IMR-90 (cell line): ENCODE measurements at regions not wholly inside any gene's neighbourhood (a gene's known extent, or its start where the extent isn't known, plus 50 kb on each side); places are given as distances from the start of the nearest gene placed in this dataset.
A peak's percentile ranks its signal among the peaks of the same experiment; 100 is the strongest.

Experiments used
- ATAC-seq: fragments of 200-7000 bp; cut with Tn5 transposase; 2 replicates; pipeline ENCODE4 v1.9.1; 2020; ENCODE audit warnings: low read depth, mild to moderate bottlenecking, moderate library complexity
- BruUV-seq: library from RNA; stranded (reverse); fragments of 400-500 nt; replicated peaks from 2 replicates; lab custom pipeline; 2021; lab: Mats Ljungman, UMichigan
- CTCF ChIA-PET: fragments of 300-600 bp; formaldehyde crosslinking; extraction: SDS; loops from one replicate; lab custom pipeline; 2021; ENCODE audit warnings: antibody characterized with exemption; lab: Yijun Ruan, JAX
- POLR2A ChIA-PET: fragments of 300-600 bp; sonication (Branson Sonifier 250); formaldehyde crosslinking; loops from one replicate; lab custom pipeline; 2022; ENCODE audit warnings: antibody characterized with exemption; ENCODE audit not compliant: unreplicated experiment; lab: Charles Lee
- DNase-seq: peaks from one replicate; pipeline ENCODE4 v3.0.0; 2013
- H2AFZ ChIP-seq: replicated peaks from 2 replicates; pipeline ENCODE3; 2013; ENCODE audit warnings: low read length, mild to moderate bottlenecking; ENCODE audit not compliant: poor library complexity
- H2AK5ac ChIP-seq: 2 replicates; pipeline ENCODE4 v1.6.1; 2013; ENCODE audit warnings: low read depth, low read length, inconsistent platforms
- H2AK9ac ChIP-seq: replicated peaks from 2 replicates; pipeline ENCODE3; 2013; ENCODE audit warnings: mild to moderate bottlenecking, low read depth, low read length, moderate library complexity; ENCODE audit not compliant: poor library complexity
- H2BK120ac ChIP-seq: 2 replicates; pipeline ENCODE4 v1.6.1; 2013; ENCODE audit warnings: low read depth, low read length, inconsistent platforms
- H2BK15ac ChIP-seq: 3 replicates; pipeline ENCODE4 v1.6.1; 2013; ENCODE audit warnings: low read depth, low read length, inconsistent platforms
- H2BK20ac ChIP-seq: 2 replicates; pipeline ENCODE4 v1.6.1; 2013; ENCODE audit warnings: low read depth, mild to moderate bottlenecking, inconsistent platforms, low read length, moderate library complexity
- H2BK5ac ChIP-seq: 2 replicates; pipeline ENCODE4 v1.6.1; 2013; ENCODE audit warnings: mild to moderate bottlenecking, low read depth, low read length, inconsistent platforms; ENCODE audit not compliant: poor library complexity, severe bottlenecking
- H3K14ac ChIP-seq: replicated peaks from 2 replicates; pipeline ENCODE4 v1.6.1; 2013; ENCODE audit warnings: low read depth, low read length, inconsistent platforms
- H3K18ac ChIP-seq: 2 replicates; pipeline ENCODE4 v1.6.1; 2013; ENCODE audit warnings: low read depth, low read length, control low read depth
- H3K23ac ChIP-seq: 2 replicates; pipeline ENCODE4 v1.6.1; 2013; ENCODE audit warnings: low read depth, low read length, inconsistent platforms
- H3K27ac ChIP-seq: 2 replicates; pipeline ENCODE4 v1.5.1; 2013; ENCODE audit warnings: mild to moderate bottlenecking, control low read depth, low read length; ENCODE audit not compliant: insufficient read depth
- H3K27me3 ChIP-seq: 2 replicates; pipeline ENCODE4 v1.6.1; 2013; ENCODE audit warnings: low read length; ENCODE audit not compliant: control insufficient read depth, insufficient read depth
- H3K36me3 ChIP-seq: 2 replicates; pipeline ENCODE4 v1.6.1; 2013; ENCODE audit warnings: low read length, mixed read lengths; ENCODE audit not compliant: control insufficient read depth, insufficient read depth
- H3K4ac ChIP-seq: 2 replicates; pipeline ENCODE4 v1.6.1; 2013; ENCODE audit warnings: low read depth, low read length, inconsistent platforms
- H3K4me1 ChIP-seq: 2 replicates; pipeline ENCODE4 v1.6.1; 2013; ENCODE audit warnings: low read length, mixed read lengths; ENCODE audit not compliant: control insufficient read depth, insufficient read depth
- H3K4me2 ChIP-seq: 2 replicates; pipeline ENCODE4 v1.6.1; 2013; ENCODE audit warnings: low read depth, mild to moderate bottlenecking, control low read depth, low read length, moderate library complexity
- H3K4me3 ChIP-seq: 2 replicates; pipeline ENCODE4 v1.5.1; 2013; ENCODE audit warnings: low read depth, mild to moderate bottlenecking, control low read depth, low read length, moderate library complexity; ENCODE audit not compliant: insufficient read depth
- H3K56ac ChIP-seq: 2 replicates; pipeline ENCODE4 v1.6.1; 2013; ENCODE audit warnings: low read length, inconsistent platforms; ENCODE audit not compliant: insufficient read depth; ENCODE audit errors: extremely low read depth
- H3K79me1 ChIP-seq, 2 experiments: 2 replicates each; pipeline ENCODE4 v1.6.1; 2013; ENCODE audit warnings: low read length in 2 of 2, inconsistent platforms in 1 of 2, low read depth in 1 of 2
- H3K9ac ChIP-seq: 2 replicates; pipeline ENCODE4 v1.6.1; 2013; ENCODE audit warnings: low read depth, low read length, control low read depth
- H3K9me1 ChIP-seq: 2 replicates; pipeline ENCODE4 v1.6.1; 2013; ENCODE audit warnings: low read length, inconsistent platforms; ENCODE audit not compliant: insufficient read depth
- H3K9me3 ChIP-seq: 2 replicates; pipeline ENCODE4 v1.6.1; 2013; ENCODE audit warnings: low read length; ENCODE audit not compliant: control insufficient read depth, insufficient read depth
- H4K20me1 ChIP-seq: 2 replicates; pipeline ENCODE4 v1.6.1; 2013; ENCODE audit warnings: low read length, inconsistent platforms; ENCODE audit not compliant: insufficient read depth
- H4K5ac ChIP-seq: 2 replicates; pipeline ENCODE4 v1.6.1; 2013; ENCODE audit warnings: mild to moderate bottlenecking, low read depth, low read length, control low read depth
- H4K8ac ChIP-seq, 2 experiments: 2 replicates each; pipeline ENCODE4 v1.6.1; 2013; ENCODE audit warnings: low read depth in 2 of 2, low read length in 2 of 2, control low read depth in 1 of 2, inconsistent platforms in 1 of 2
- H4K91ac ChIP-seq: 2 replicates; pipeline ENCODE4 v1.6.1; 2013; ENCODE audit warnings: low read depth, low read length, inconsistent platforms; ENCODE audit not compliant: insufficient read depth
- BHLHE40 ChIP-seq: fragments of 150-350 bp; IDR thresholded peaks from 2 replicates; pipeline ENCODE4 v1.6.1; 2016; ENCODE audit warnings: mild to moderate bottlenecking, low read depth, low read length
- CTCF ChIP-seq: conservative IDR thresholded peaks from 2 replicates; pipeline ENCODE4 v1.5.1; 2012; ENCODE audit warnings: mild to moderate bottlenecking, low read depth, low read length, improper control_type of control experiment
- MAFK ChIP-seq: IDR thresholded peaks from 2 replicates; pipeline ENCODE4 v1.6.1; 2012; ENCODE audit warnings: low read depth, low read length, improper control_type of control experiment
- POLR2A ChIP-seq: IDR thresholded peaks from 2 replicates; pipeline ENCODE4 v1.6.1; 2012; ENCODE audit warnings: mild to moderate bottlenecking, low read depth, low read length
- WGBS, 2 experiments: methylation state at CpG; one replicate each; pipeline versions ENCODE4 v1.1.5 to v1.1.7; 2013; ENCODE audit warnings: missing lambda C conversion rate in 2 of 2; ENCODE audit not compliant: insufficient read length in 1 of 2; ENCODE audit errors: extremely low coverage in 2 of 2; 5-methylcytosine and 5-hydroxymethylcytosine counted together
- dilution Hi-C: fragments of 300-500 bp; cut with HindIII; formaldehyde crosslinking; loops from one replicate; pipeline ENCODE4 v1.14.3; 2018; ENCODE audit warnings: low sequenced_read_pairs; ENCODE audit not compliant: unreplicated experiment
- in situ Hi-C: fragments of 300-500 bp; cut with MboI; formaldehyde crosslinking; loops from 3 replicates; pipeline ENCODE4 v1.14.3; 2019; ENCODE audit warnings: low sequenced_read_pairs, inconsistent platforms, mixed read lengths
- intact Hi-C: fragments of 100-400 bp; cut with micrococcal nuclease; formaldehyde crosslinking; loops from 2 replicates; pipeline ENCODE4 v1.10.0; 2022

- Histone ChIP-seq H2BK20ac (no peak overlapping the region), H3K9me1 (no peaks in the 10 kb centered on the region), H2AK9ac (no peak overlapping the region), H3K4me3 (no peak overlapping the region), H3K18ac (no peak overlapping the region), H3K79me1 (no peaks in the 10 kb centered on the region), H3K23ac (no peak overlapping the region), H3K9ac (no peak overlapping the region), H2BK15ac (no peak overlapping the region), H3K4me2 (no peak overlapping the region), H2BK5ac (no peak overlapping the region), H3K4me1 (no peaks in the 10 kb centered on the region), H4K5ac (no peak overlapping the region), H2BK120ac (no peak overlapping the region), H3K14ac (no peak overlapping the region), H2AFZ (no peak overlapping the region), H3K27me3 (no peaks in the 10 kb centered on the region), H3K56ac (no peak overlapping the region), H3K36me3 (no peaks in the 10 kb centered on the region), H4K8ac (no peak overlapping the region), H3K9me3 (no peaks in the 10 kb centered on the region), H3K27ac (no peak overlapping the region), H2AK5ac (no peak overlapping the region), H4K91ac (no peak overlapping the region), H3K4ac (no peak overlapping the region), H4K20me1 (no peaks in the 10 kb centered on the region)
- no TSS peak for BruUV-seq
- WGBS, 2 experiments, result no CpG with 5 or more reads among the region's 1 CpG
- ChIA-PET POLR2A (no interaction called here), CTCF (no interaction called here)
- DNase-seq (no peak), ATAC-seq (no peak)
- intact Hi-C loops, result no loop called here
- TF ChIP-seq CTCF (no peak), BHLHE40 (no peak), POLR2A (no peak), MAFK (peak; percentile 59)
- dilution Hi-C loops, result no loop called here
- in situ Hi-C loops, result no loop called here
Measured at GRCh38 chr3:103365467-103365866, 930.7 kb downstream of the ZPLD1 start.
